ENCODE measurements at regions not wholly inside any gene's neighbourhood (a gene's known extent, or its start where the extent isn't known, plus 50 kb on each side); places are given as distances from the start of the nearest gene placed in this dataset.

DNA sequence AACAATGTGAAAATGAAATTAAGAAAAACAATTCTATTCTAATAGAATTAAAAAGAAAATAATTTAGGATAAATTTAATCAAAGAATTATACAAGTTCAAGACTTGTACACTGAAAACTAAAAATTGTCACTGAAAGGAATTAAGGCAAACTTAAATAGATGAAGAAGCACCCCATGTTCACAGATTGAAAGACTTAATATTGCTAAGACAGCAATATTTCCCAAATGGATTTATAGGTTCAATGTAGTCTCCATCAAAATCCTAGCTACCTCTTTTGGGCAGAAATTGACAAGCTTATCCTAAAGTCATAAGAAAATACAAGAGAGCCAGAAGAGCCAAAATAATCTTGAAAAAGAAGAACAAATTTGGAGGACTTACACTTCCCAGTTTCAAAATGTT, 53.5 kb upstream of the UBE3A start:
- TF ChIP-seq, protein P1, sequence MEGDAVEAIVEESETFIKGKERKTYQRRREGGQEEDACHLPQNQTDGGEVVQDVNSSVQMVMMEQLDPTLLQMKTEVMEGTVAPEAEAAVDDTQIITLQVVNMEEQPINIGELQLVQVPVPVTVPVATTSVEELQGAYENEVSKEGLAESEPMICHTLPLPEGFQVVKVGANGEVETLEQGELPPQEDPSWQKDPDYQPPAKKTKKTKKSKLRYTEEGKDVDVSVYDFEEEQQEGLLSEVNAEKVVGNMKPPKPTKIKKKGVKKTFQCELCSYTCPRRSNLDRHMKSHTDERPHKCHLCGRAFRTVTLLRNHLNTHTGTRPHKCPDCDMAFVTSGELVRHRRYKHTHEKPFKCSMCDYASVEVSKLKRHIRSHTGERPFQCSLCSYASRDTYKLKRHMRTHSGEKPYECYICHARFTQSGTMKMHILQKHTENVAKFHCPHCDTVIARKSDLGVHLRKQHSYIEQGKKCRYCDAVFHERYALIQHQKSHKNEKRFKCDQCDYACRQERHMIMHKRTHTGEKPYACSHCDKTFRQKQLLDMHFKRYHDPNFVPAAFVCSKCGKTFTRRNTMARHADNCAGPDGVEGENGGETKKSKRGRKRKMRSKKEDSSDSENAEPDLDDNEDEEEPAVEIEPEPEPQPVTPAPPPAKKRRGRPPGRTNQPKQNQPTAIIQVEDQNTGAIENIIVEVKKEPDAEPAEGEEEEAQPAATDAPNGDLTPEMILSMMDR (IDR thresholded peaks at IDR 0.05; ENCODE audit: insufficient read depth, low read length, poor library complexity, severe bottlenecking): no peak
- TF ChIP-seq EZH2phosphoT487 (conservative IDR thresholded peaks at IDR 0.05; ENCODE audit: low read length): no peak

All from SU-DHL-6 (cell line).